Mesenteric fat pad (tissue), 1 donor: ENCODE measurements at regions not wholly inside any gene's neighbourhood (a gene's known extent, or its start where the extent isn't known, plus 50 kb on each side); places are given as distances from the start of the nearest gene placed in this dataset.
"Not testable (repeated sequence)": the region's sequence is repeated elsewhere in the genome, so short reads cannot be mapped to it uniquely, and the experiment has no call there.

Experiments
- DNase-seq: peaks from one replicate; pipeline ENCODE4 v3.0.0-alpha.2; 2020; ENCODE audit warnings: low spot score
- donor health status: DM: yes; HTN: yes; CAD: no.

GRCh38 chr13:91025442-91025841 lies 322.0 kb upstream of the MIR17HG start:
- no peak for DNase-seq

GRCh38 chr13:91031508-91031907 lies 316.0 kb upstream of the MIR17HG start:
- DNase-seq, result no peak

- DNase-seq, result no peak
Observed at GRCh38 chr13:91032104-91032503, 315.4 kb upstream of the MIR17HG start.

GRCh38 chr13:91036886-91037285 lies 310.6 kb upstream of the MIR17HG start:
- no peak for DNase-seq

- DNase-seq, result no peak
Observed at GRCh38 chr13:91042870-91043269, 304.6 kb upstream of the MIR17HG start.

- DNase-seq, result no peak
Observed at GRCh38 chr13:91045351-91046034, 302.0 kb upstream of the MIR17HG start.

GRCh38 chr13:91046715-91047327 lies 300.7 kb upstream of the MIR17HG start:
- no peak for DNase-seq

GRCh38 chr13:91050970-91051369 lies 296.5 kb upstream of the MIR17HG start:
- no peak for DNase-seq

GRCh38 chr13:91052876-91053275 lies 294.6 kb upstream of the MIR17HG start:
- DNase-seq, result no peak

- no peak for DNase-seq
Observed at GRCh38 chr13:91053318-91054065, 294.0 kb upstream of the MIR17HG start.

GRCh38 chr13:91054902-91055301 lies 292.6 kb upstream of the MIR17HG start:
- no peak for DNase-seq

- DNase-seq, result no peak
Observed at GRCh38 chr13:91056746-91057145, 290.7 kb upstream of the MIR17HG start.

GRCh38 chr13:91057507-91057906 lies 290.0 kb upstream of the MIR17HG start:
- DNase-seq, result not testable (repeated sequence)

GRCh38 chr13:91058066-91058465 lies 289.4 kb upstream of the MIR17HG start:
- no peak for DNase-seq

GRCh38 chr13:91058919-91059318 lies 288.6 kb upstream of the MIR17HG start:
- DNase-seq, result no peak

- DNase-seq, result no peak
Observed at GRCh38 chr13:91066745-91067144, 280.7 kb upstream of the MIR17HG start.

GRCh38 chr13:91072486-91072885 lies 275.0 kb upstream of the MIR17HG start:
- no peak for DNase-seq

GRCh38 chr13:91074091-91074490 lies 273.4 kb upstream of the MIR17HG start:
- DNase-seq, result no peak

- DNase-seq, result no peak
Observed at GRCh38 chr13:91076830-91077229, 270.7 kb upstream of the MIR17HG start.

- DNase-seq, result no peak
Observed at GRCh38 chr13:91078093-91078679, 269.3 kb upstream of the MIR17HG start.

GRCh38 chr13:91079176-91079575 lies 268.3 kb upstream of the MIR17HG start:
- no peak for DNase-seq

GRCh38 chr13:91085127-91085526 lies 262.4 kb upstream of the MIR17HG start:
- DNase-seq, result no peak
